ELR (cell line): ENCODE measurements at regions not wholly inside any gene's neighbourhood (a gene's known extent, or its start where the extent isn't known, plus 50 kb on each side); places are given as distances from the start of the nearest gene placed in this dataset.
"Not testable (repeated sequence)": the region's sequence is repeated elsewhere in the genome, so short reads cannot be mapped to it uniquely, and the experiment has no call there.

Experiments used
- DNase-seq: peaks from one replicate; pipeline ENCODE4 v3.0.0-alpha.2; 2015; ENCODE audit warnings: low read depth

DNA sequence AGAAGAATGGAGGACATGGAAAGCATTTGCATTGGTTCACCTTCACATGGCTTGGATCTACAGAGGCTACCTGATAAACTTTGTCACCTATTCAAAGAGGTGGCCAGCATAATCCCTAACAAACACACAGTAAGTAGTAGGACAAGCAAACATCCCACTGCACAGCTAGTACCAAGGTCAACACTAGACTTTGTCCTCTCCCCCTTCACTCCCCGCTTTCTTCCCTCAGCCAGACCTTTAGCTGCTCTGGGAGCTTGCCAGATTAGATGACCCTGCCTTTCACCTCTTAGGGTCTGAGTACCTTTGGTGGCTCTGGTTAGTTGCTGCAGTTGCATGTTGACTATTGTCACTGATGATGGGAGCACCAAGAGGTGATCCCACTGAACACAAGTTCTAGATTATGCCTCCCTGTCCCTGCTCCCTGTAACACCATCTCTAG, 211.3 kb downstream of the CCDC74A start:
- not testable (repeated sequence) for DNase-seq

DNA sequence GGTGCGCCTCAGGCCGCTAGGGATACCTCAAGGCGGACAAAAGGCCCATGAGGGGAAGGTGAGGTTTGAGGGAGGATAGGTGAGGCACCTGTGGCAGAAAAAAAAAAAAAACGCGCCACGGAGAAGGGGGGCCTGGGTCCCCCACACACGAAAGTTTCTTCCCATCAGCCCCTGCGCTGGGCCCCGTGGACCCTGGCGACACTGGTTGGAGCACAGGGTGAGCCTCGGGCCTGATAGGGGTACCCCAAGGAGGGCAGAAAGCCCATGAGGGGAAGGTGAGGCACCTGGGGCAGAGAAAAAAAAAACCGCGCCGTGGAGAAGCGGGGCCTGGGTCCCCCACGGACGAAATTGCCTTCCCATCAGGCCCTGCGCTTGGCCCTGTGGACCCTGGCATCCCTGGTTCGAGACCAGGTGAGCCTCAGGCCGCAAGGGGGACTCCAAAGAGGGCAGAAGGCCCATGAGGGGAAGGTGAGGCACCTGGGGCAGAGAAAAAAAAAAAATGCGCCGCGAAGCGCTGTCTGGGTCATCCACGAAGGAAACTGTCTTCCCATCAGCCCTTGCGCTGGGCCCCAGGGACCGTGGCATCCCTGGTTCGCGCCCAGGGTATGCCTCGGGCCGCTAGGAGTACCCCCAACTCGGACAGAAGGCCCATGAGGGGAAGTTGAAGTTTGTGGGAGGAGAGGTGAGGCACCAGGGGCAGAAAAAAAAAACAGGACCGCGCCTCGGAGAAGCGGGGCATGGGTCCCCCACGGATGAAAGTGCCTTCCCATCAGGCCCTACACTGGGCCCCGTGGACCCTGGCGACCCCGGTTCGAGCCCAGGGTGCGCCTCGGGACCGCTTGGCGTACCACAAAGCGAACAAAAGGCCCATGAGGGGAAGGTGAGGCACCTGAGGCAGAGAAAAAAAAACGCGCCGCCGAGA, 226.2 kb downstream of the CCDC74A start:
- DNase-seq: no peak

DNA sequence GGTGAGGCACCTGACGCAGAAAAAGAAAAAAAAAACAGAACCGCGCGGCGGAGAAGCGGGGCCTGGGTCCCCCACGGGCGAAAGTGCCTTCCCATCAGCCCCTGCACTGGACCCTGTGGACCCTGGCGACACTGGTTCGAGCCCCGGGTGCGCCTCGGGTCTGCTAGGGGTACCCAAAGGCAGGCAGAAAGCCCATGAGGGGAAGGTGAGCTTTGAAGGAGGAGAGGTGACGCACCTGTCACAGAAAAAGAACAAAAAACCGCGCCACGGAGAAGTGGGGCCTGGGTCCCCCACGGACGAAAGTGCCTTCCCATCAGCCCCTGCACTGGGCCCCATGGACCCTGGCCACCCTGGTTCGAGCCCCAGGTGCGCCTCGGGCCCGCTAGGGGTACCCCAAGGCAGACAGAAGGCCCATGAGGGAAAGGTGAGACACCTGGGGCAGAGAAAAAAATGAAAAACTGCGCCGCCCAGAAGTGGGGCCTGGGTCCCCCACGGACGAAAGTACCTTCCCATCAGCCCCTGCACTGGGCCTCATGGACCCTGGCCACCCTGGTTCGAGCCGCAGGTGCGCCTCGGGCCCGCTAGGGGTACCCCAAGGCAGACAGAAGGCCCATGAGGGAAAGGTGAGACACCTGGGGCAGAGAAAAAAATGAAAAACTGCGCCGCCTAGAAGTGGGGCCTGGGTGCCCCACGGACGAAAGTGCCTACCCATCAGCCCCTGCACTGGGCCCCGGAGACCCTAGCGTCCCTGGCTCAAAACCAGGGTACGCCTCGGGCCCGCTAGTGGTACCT, 227.4 kb downstream of the CCDC74A start:
- no peak for DNase-seq

DNA sequence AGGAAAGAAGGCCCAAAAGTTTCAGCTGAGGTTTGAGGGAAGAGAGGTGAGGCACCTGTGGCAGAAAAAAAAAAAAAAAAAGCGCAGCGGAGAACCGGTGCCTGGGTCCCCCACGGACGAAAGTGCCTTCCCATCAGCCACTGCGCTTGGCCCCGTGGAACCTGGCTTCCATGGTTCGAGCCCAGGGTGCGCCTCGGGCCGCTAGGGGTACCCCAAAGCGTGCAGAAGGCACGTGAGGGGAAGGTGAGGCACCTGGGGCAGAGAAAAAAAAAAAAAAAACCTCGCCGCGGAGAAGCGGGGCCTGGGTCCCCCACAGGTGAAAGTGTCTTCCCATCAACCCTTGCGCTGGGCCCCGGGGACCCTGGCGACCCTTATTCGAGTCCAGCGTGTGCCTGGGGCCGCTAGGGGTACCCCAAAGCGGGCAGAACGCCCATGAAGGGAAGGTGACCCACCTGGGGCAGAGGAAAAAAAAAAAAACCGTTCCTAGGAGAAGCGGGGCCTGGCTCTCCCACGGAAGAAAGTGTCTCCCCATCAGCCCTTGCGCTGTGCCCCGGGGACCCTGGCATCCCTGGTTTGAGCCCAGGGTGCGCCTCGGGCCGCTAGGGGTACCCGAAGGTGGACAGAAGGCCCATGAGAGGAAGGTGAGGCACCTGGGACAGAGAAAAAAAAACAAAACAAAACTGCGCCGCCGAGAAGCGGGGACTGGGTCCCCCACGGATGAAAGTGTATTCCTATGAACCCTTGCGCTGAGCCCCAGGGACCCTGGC, 228.6 kb downstream of the CCDC74A start:
- DNase-seq: no peak

DNA sequence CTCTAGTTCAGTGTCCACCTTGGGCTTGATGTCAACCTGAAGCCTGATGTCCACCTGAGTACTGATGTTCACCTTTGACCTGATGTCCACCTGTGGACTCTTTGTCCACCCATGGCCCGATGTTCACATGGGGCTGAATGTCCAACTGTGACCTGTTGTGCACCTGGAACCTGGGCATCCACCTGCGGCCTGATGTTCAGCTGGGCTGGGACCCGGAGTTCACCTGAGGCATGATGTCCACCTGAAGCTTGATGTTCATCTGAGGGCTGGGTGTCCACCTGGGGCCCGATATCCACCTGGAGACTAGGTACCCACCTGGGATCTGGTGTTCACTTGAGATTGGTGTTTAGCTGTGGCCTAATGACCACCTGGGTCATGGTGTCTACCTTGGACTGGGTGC, 231.3 kb downstream of the CCDC74A start:
- not testable (repeated sequence) for DNase-seq

DNA sequence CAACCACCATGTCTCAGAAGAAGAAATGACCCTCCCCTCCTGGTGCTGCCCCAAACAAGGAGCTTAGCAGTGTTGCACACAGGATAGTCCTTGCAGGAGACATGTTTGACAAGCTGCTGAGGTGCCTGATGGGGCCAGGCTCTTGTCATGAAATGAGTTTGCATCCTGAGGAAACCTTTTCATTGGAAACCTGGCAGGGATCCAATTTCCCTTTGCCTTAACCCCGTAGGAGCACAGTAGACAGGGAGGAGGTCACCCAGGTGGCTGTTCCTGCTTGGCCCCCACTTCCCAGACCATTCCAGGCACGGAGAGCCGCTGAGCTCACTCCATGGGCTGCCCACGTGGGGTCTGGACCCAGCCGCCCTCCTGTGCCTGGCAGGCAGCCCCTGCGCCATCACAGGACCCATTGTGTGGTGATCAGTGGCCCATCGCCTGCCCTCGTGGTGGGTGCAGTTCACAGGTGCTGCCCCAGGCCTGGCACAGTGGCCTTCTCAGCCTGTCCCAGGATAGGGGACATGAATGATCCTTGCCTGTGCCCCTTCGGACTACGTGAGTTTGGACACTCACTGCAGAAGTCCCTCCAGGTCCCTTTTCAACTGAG, 247.4 kb downstream of the CCDC74A start:
- not testable (repeated sequence) for DNase-seq

DNA sequence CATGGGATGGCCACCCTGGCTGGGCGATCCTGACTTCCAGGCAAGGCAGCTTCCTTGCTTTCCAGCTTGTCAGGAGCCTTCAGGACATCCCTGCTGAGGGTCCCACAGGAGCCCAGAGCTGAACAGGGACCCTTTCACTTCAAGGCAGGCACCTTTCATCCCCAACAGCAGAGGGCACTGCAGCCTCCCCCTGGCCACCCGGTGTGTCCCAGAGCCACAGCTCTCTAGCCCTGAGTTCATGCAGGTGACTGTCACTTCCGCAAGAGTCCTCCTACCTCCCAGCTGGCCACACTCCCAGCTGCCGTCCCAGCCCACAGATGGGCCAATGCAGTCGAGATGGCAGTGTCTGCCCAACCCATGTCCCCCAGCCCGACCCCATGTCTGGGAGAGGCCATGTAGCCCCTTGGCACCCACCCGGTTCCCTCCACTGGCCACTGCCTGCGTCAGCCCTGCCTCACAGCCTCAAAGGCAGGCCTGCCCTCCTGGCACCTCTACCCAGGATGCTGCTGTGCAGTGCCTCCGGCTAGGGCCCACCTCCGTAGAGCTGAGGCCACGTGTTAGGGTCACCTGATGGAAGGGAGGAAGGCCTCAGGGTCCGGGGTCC, 248.3 kb downstream of the CCDC74A start:
- DNase-seq: not testable (repeated sequence)

DNA sequence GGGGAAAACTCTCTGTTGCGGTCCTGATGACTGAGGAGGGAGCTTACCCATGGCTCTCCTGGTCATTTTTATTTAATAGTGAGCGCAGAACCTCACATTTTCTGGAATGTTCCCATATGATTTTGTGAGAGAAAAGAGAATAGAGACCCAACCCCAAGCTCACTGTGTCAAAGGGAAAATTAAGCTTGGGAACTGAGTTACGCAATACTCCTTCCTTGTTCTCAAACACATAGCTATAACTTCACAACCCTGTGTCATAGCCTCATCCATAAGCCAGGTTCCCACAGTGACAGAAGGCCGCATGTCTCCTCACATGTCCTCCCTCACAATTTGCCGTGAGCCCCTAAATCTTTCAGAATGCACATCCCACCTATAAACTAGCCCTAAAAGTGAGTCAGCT, 252.8 kb downstream of the CCDC74A start:
- DNase-seq: not testable (repeated sequence)

DNA sequence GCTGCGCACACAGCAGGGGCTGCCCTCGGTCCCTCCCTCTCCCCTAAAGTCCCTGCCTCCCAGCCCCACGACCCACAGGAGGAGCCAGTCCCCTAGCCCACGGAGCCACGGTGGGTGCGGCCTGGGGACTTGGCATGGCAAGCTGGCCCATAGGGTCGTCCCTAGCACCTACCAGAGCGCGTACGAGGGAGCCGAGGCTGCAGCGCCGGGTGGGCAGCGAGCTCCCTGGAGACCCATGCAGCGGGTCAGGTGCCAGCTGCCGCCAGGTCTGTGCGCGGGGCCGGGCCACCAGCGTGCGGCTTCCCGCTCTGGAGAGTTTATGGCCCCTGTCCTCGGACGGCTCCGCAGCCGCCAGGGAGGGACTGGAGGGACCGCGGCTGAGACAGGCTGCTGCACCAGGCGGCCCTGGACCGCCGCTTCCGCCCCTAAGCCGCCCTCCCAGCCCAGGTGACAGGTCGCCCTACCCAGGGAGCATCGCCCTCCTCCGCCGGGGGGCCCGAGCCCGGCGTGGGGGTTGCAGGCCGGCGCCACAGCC, 273.6 kb downstream of the CCDC74A start:
- DNase-seq: no peak

DNA sequence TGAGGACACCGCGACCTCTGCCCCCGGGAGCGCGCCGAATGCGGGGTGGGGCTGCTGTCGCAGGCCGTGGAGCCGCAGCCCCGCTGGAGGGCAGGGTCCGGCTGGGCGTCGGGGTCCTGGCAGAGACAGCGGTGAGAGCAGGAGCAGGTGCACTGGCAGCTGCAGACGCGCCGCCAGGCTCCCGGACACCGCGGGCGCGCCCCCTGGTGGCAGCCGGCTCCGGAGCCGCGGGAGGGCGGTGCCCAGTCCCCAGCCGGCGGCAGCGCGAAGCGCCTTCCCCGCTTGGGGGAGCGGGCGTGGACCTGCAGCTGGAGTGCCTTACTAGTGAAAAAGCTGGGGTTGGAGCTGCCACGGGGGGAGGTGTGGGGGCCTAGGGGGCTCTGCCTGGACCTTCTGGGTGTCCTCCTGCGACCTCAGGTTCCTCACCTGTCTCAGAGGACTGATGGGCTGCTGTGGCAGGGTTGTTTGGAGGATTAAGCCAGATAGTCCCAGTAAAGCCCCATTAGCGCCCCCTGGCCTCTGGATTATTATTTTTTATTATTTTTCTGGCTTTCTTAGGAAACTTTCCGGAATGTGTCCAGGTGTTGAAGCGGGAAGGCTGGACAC, 274.2 kb downstream of the CCDC74A start:
- peak; percentile 65 for DNase-seq

DNA sequence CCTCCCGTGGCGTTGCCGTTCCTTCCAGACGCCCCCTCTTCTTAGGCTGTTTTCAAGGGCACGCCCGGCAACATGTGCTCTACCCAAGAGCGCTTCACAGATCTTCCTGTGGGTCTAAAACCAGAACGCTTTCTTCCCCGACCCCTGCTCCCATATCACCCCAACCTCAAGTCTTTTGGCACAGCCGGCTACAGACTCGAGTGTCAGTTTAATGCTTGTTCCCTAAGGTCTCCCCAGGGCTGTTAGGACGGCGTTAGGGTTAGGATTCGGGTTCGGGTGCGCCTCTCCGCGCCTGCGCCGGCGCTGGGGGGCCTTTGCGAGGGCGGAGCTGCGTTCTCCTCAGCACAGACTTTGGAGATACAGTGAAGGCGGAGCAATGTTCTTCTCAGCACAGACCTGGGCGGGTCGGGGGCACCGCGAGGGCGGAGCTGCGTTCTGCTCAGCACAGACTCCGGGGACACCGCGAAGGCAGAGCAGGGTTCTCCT, 274.7 kb downstream of the CCDC74A start:
- peak; percentile 14 for DNase-seq

DNA sequence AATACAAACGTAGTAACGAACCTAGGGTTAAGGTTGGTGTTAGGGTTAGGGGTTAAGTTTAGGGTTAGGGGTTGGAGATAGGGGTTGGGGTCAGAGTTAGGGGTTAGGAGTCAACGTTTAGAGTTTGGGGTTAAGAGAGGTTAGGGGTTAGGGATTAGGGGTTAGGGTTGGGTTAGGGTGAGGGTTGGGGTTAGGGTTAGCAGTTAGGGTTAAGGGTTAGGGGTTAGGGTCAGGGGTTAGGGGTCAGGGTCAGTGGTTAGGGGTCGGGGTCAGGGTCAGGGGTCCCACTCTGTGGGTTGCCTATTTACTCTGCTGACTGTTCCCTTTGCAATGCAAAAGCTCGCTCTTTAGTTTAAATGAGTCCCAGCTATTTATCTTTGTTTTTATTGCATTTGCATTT, 275.5 kb downstream of the CCDC74A start:
- DNase-seq: not testable (repeated sequence)

DNA sequence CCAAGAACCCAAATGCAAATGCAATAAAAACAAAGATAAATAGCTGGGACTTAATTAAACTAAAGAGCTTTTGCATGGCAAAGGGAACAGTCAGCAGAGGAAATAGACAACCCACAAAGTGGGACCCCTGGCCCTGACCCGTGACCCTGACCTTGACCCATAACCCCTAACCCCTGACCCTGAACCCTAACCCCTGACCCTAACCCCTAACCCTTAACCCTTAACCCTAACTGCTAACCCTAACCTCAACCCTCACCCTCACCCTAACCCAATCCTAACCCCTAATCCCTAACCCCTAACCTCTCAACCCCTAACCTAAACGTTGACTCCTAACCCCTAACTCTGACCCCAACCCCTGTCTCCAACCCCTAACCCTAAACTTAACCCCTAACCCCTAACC, 284.9 kb downstream of the CCDC74A start:
- DNase-seq: not testable (repeated sequence)

DNA sequence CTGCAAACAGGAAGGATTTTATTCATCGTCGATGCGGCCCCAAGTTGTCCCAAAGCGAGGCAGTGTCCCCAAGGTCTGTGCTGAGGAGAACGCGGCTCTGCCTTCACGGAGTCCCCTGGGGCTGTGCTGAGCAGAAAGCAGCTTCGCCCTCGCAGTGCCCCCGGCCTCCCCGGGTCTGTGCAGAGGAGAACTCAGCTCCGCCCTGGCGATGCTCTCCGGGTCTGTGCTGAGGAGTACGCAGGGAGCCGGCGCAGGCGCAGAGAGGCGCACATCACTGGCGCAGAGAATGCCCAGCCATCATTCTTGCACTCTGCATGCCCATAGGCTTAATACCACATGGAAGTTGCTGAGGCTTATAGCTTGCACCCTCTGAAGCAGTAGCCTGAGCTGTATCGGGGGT, 285.7 kb downstream of the CCDC74A start:
- DNase-seq: not testable (repeated sequence)

DNA sequence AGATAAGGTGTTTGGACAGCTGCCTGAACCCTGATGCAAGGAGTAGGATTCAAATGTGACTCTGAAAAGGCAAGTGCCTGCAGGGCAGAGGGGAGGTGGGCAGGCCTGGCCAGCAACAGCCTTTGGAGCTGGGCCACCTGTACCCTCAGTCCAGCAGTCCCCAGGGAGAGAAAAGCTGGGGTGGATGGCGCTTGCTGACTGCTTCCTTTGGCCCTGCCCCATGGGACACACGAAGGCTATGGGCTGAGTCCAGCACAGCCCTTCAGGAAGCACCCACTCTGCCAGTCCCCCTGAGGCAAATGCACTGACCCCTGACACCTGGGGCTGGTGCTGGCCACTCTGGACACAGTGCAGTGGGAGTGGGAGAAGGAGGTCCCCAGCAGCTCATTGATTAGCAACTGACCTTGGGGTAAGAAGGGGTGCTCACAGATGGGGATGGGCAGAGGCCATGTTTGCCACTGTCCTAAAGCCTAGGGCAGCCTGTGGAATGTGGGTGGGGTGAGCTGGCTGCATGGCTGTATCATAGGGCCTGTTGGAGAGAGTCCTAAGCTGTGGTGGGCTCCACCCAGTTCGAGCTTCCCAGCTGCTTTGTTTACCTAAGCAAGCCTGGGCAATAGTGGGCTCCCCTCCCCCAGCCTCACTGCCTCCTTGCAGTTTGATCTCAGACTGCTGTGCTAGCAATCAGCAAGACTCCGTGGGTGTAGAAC, 290.7 kb downstream of the CCDC74A start:
- not testable (repeated sequence) for DNase-seq

DNA sequence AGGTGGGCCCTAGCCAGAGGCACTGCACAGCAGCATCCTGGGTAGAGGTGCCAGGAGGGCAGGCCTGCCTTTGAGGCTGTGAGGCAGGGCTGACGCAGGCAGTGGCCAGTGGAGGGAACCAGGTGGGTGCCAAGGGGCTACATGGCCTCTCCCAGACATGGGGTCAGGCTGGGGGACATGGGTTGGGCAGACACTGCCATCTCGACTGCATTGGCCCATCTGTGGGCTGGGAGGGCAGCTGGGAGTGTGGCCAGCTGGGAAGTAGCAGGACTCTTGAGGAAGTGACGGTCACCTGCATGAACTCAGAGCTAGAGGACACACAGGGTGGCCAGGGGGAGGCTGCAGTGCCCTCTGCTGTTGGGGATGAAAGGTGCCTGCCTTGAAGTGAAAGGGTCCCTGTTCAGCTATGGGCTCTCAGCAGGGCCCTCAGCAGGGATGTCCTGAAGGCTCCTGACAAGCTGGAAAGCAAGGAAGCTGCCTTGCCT, 294.6 kb downstream of the CCDC74A start:
- DNase-seq: not testable (repeated sequence)

DNA sequence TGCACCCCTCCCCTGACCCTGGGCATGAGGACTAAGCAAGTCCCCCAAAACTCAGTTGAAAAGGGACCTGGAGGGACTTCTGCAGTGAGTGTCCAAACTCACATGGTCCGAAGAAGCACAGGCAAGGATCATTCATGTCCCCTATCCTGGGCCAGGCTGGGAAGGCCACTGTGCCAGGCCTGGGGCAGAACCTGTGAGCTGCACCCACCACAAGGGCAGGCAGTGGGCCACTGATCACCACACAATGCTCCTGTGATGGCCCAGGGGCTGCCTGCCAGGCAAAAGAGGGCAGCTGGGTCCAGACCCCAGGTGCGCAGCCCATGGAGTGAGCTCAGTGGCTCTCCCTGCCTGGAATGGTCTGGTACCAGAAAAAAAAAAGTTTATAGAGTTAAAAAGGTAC, 295.4 kb downstream of the CCDC74A start:
- not testable (repeated sequence) for DNase-seq

DNA sequence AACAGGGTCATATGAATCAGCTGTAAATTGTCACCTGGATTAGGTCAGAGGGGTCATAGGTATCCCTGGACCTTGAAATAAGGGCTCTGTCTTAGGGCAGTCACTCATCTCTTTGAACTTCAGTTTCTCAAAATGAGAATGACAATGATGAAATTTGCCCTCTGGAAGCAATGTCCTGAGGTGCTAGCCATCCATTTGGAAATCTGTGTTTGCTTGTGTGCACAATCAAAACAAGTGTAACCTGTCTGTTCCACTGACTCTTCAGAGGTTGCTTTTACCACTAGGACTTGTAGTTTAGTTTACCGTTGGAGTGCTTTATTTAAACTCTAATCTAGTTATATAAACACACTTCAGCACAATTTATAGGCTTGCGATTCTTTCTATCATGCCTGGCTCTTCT, 297.3 kb downstream of the CCDC74A start:
- DNase-seq: not testable (repeated sequence)

DNA sequence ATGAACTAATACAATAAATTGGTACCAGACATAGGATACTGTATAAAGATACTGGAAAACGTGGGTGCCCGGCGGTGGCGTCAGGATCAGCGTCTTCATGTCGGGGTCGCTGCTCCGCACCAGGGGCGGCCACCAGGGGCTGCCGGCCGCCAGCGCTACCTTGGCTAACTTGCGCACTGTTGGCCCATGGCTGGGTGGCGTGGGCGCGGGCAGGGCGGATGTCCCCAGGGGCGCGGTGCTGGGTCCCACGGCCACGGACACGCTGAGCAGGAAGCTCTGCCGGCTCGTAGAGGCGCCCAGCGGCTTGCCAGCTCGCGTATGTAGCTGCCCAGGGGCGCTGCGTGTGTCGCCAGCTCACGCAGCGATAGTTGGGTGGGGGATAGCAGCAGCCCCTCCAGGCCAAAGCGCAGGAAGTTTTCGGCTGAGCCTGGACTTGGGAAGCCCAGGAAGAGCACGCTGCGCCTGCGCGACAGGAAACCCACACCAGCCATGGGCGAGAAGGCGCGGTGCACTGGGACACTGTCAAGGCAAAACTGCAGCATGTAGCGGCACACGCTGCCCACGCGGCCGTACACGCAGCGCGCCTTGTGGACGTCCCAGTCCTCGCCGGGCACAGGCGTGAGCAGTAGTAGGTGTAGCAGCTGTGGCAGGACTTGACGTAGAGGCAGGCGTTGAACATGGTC, 299.9 kb downstream of the CCDC74A start:
- DNase-seq: no peak
